Activated T-cell treated with anti-CD3 and anti-CD28 coated beads for 1 hour (primary cell): ENCODE measurements at regions not wholly inside any gene's neighbourhood (a gene's known extent, or its start where the extent isn't known, plus 50 kb on each side); places are given as distances from the start of the nearest gene placed in this dataset.

Source experiments
- DNase-seq: peaks from one replicate; pipeline ENCODE4 v3.0.0-alpha.2; 2020; ENCODE audit warnings: low read depth

DNA sequence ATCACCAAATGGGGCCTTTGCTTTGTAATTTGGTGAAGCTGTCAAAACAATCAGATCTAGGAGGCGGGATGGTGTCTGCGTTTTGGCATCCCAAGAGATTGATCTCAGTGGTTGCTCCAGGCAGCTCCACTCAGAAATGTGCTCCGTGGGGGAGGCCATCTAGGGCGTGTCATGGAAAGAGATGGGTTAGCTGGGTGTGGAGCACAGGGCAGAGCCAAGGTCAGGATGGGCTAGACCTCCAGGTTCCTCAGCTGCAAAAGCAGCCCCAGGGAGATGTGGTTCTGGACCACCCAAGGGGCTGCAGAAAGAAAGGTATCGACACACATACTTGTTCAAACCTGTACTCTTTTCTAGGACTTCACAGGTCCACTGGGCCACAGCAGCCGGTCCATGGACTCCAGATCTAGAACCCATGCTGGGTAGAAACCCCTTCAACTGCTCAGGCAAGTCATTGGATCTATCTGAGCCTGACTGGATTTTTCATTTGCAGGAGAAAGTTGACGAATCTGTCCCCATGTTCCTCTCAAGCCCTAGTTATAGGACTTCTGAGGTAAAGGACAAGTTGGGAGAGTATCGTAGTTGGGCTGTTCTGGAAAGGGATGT, 270.2 kb upstream of the RPL38 start:
- DNase-seq = no peak

- DNase-seq = no peak
Observed at GRCh38 chr17:73933871-73934270, 269.6 kb upstream of the RPL38 start.

DNA sequence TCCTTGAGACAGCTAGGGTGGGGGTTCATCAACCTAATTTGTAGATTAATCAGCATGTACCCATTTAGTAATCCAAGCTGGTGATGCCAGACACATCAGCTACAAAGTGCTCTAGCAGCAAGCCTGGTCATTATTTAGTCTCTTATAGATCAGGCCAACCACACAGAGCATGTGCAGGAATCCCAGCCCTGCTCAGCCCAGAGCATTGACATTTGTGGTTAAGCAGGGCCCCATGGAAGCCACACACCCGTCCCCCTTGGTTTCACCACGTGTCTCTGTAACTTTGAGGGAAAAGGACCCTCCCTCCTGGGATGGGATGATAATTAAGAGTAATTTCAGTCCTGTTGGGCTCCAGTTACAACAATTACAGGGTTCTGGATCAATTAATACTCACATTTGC, 268.8 kb upstream of the RPL38 start:
- DNase-seq = no peak

DNA sequence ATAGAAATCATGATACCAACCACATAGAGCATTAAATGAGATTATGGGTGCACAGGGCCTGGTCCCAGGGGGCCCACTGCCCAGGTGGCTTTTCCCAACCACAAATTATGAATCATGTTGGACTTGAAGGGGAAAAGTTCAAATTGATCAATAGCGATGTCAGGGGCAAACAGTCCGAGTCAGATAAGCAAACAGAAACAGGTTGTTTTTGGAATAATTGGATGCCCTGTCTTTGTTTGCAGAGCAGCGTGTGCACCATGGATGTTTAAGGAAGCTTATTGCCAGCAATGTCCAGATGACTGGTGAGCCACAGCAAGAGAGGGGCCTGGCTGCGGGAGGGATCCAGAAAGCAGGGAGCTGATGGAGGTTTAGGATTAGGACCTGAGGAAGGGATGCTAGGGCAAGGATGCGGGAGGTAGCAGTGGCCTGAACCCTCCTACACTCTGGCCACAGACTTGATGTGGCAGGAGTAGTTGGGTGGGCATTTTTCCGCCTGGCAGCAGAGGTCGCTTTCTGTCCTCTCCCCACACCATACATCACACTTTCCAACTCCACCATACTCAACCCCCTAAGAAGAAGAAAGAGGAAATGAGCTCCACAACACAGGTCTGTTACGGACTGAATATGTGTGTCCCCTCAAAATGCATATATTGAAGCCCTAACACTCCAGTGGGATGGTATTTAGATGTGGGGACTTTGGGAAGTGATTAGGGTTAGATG, 266.4 kb upstream of the RPL38 start:
- no peak for DNase-seq

DNA sequence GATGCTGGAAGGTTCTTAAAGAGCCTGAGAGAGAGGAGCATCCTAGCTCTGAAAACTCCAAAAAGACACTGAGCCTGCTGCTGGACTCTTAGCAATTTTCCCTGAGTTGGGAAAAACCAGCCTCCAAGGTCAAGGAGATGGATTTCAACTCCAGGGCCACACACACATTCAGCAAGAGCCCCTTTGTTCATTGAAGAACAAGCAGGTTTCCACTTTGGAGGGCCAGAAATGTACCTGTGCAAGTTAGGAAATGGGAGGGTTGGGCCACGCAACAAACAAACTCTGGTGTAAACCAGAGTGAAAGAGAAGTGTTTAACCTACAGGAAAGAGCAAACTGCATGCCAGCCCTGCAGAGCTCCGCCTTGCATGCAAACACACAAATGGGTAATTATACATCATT, 264.8 kb upstream of the RPL38 start:
- no peak for DNase-seq

DNA sequence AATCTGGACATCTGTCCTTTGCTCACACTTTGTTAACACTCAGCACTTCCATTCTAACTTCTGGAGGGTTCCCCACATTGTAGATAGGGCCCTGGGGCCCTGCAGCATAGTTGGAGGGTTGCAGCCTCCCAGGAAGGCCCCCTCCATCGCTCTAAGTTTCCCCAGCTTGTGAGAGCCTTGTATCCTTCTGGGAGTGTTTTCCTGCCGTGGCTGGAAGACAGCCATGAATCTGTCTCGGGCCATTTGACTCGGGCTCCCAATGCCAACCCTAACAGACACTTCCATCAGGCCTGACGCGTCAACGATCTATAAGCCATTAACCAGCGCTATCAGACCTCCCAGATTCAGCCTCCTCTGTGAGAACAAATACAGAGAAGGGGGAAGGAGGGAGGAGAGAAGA, 263.7 kb upstream of the RPL38 start:
- DNase-seq = no peak

- DNase-seq = no peak
Observed at GRCh38 chr17:73940511-73940910, 263.0 kb upstream of the RPL38 start.

GRCh38 chr17:73941919-73942530, 261.5 kb upstream of the RPL38 start:
- DNase-seq = no peak

DNA sequence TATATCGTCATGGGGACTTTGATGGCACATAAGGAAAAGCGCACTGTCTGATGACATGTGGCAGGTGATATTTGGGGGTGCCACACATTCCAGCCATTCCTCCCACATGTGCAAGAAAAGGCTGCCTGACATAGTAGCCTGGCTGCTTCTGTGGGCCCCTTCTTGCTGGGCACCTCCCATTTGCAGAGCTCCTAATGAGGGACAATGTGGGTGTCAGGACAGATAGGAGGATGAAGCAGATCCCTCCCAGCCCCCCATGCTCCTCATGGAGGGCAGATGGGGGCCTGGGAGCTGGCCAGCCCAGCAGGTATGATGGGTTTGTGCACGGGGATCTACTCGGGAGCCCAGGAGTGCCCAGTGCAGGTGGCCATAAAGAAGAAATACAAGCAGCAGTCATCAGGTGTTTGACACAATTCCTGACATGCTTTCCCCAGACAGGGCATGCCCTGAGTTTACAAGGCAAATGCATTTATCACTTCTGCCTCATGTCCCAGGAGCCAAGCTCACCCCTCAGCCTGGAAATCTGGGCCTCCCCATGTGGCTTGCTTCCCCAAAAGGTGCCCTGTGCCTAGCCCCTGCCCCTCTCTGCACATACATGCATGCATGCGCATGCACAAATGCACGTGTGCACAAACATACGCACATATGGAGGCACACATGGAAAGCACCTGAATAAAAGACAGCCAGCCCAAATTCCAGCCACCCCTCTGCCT, 260.6 kb upstream of the RPL38 start:
- DNase-seq = no peak

DNA sequence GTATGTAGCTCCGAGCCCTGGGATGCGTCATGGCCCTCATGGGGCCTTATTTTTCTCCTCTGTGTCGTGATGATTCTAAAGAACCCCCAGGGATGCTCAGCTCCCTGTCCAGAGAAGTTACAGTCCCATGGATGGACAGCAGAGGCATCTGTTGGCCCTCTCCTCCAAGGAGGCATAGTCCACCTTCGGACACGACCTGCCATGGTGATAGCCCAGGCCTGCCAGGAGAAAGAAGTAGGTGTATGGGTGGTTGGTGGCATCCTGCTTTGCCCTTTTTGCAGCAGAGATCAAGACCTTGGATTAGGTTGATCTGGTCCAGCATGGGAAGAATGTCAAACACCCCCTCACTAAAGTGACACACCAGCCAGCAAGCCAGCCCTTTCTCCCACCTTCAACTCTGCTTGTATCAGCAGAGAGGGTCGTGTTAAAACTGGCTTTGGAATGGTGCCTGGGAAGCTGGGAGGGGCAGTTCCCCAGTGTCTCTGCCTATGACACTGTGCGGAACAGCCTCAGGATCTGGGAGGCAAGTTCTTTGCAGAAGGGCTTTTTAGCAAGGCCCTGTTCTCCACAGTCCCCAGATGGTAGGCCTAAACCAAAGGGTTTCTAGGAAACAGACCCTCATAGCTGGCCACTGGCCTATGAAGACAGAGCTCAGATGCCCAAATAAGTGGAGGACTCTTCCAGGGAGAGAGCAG, 259.9 kb upstream of the RPL38 start:
- no peak for DNase-seq

- no peak for DNase-seq
Observed at GRCh38 chr17:73944366-73944765, 259.1 kb upstream of the RPL38 start.

DNA sequence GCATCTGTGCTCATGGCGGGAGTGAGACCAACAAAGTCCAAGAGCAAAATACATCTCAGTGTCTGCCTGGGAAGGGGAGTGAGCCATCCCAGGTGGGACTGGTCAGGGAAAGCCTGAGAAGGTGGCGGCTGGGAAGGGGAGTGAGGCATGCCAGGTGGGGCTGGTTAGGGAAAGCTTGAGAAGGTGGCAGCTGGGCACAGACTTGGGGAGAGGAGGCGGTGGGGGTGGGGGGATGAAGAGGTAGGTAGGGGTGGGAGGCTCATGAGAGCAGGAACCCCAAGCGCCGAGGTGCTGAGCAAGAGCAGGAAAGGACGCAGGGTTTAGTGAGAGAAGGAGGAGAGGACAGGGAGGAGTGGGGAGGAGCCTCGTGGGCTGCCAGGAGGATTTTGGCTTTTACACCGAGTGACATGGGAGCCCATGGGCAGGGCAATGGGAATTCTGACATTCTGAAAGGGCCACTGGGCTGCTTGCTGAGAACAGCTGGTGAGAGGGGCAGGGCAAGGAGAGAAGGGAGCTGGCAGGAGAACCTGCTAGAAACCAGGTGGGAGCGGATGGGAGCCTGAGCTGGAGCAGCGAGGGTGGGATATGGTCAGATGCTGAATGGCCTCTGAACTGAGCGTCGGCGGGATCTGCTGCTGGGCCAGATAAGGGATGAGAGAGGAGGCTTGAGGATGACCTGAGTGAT, 256.1 kb upstream of the RPL38 start:
- no peak for DNase-seq

GRCh38 chr17:73947966-73948355, 255.5 kb upstream of the RPL38 start:
- DNase-seq = no peak

DNA sequence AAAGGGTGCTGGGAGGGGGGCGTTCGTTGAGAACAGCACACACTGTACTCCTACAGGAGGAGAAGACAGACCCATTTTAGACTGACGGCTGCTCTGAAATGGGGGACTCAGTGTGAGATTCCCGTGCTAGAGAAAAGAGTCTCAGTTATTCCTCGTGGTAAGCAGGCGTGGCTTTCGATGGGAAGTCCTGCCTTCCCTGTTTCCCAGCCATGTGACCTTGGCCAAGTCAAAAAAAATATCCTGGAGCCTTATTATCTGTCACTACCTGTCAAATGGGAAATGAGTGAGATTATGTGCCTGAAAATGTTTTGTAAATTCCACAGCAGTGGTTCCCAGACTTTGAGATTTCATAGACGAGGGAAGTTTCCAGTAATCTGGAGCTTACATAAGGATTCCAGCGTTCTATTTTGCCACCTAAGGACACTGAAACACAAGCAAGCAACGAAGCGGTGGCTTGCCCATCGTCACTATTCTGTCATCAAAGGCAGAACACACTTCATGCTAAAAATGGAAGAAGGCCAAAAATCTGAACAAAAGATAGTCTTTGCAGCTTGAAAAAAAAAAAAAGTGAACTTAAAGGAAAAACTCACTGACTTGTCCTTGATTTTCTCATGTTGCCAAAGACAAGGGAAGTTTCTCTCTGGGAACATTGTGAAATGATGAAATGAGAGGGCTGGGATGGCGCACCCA, 253.4 kb upstream of the RPL38 start:
- DNase-seq = no peak

GRCh38 chr17:73950593-73950914, 252.9 kb upstream of the RPL38 start:
- no peak for DNase-seq

DNA sequence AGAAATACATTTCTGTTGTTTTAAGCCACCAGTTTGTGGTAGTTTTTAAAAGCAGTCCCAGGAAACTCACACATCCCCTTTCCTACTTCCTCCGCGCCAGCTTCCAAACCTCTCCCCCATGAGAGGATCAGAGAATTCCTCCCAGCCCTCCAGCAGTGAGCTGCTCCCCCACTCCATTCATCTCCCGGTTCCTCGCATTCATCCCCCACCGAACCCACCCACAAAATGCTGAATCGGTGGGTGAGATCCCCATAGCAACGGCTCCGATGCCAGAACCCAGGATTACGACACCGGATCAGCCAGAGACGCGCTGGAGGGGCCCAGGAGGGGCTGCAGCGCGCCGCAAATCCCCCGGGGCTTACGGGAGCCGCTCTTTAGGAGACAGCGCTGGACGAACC, 251.4 kb upstream of the RPL38 start:
- no peak for DNase-seq

DNA sequence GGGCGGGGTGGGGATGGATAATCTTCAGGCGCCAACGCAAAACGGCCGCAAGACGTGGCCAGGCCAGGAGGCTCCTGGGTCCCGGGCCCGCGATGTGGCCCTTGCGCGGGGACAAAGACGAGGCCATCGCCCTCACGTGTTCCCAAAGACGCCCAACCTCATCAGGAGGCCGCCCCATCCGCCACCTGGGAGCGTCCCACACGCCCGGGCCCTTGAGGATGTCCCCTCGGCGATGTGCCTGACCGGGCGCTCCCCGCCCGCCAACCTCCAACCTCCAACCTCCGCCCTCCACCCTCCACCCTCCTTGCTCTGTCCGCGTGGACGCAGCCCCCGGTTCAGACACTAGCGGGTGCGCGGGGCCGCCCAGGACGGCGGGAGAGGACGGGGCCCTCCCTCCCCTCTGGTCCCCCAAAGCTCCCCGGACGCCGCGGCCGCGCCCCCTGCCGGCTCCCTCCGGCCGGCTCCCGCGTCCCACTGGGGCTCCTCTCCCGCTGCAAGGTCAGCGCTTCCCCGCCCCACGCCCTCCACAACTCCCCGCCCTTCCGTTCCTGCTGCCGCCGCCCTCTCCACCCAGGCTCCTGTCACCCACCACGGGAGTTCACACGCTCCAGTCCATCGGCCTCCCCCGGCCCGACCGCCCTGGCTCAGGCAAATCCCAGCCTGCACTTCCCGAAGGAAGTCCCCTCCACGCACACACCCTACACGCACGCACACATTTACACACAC, 250.8 kb upstream of the RPL38 start:
- peak; percentile 9 for DNase-seq

DNA sequence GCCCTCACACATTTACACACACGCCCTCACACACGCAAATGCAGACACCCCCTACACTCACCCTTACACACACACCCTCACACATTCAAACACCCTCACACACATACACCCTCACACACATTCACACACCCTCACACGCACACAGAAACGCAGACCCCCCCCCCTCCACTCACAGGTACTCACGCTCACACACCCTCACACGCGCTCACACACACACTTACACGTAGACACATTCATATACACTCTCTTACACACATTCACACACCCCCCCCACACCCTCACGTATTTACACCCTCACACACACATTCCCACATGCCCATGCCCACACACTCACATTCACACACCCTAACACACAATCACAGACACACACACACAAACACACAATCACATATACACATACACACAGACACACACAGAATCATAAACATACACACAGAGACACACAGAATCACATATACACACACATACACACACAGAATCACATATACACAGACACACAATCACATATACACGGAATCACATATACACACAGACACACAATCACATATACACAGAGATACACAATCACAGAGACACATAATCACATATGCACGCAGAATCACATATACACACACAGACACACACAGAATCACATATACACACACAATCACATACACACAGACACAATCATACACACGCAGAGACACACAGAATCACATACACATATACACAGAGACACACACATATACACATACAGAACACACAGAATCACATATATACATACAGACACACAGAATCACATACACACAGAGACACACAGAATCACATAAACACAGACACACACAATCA, 250.1 kb upstream of the RPL38 start:
- DNase-seq = no peak

GRCh38 chr17:73954951-73955350, 248.5 kb upstream of the RPL38 start:
- DNase-seq = no peak

GRCh38 chr17:73955616-73956015, 247.9 kb upstream of the RPL38 start:
- no peak for DNase-seq
